HG03135 (cell line): ENCODE measurements at regions not wholly inside any gene's neighbourhood (a gene's known extent, or its start where the extent isn't known, plus 50 kb on each side); places are given as distances from the start of the nearest gene placed in this dataset.

Experiments
- ATAC-seq: cut with Tn5 transposase; IDR thresholded peaks from one replicate; pipeline ENCODE4 v1.9.1; 2021; ENCODE audit warnings: mild to moderate bottlenecking, moderate library complexity; ENCODE audit not compliant: unreplicated experiment

DNA sequence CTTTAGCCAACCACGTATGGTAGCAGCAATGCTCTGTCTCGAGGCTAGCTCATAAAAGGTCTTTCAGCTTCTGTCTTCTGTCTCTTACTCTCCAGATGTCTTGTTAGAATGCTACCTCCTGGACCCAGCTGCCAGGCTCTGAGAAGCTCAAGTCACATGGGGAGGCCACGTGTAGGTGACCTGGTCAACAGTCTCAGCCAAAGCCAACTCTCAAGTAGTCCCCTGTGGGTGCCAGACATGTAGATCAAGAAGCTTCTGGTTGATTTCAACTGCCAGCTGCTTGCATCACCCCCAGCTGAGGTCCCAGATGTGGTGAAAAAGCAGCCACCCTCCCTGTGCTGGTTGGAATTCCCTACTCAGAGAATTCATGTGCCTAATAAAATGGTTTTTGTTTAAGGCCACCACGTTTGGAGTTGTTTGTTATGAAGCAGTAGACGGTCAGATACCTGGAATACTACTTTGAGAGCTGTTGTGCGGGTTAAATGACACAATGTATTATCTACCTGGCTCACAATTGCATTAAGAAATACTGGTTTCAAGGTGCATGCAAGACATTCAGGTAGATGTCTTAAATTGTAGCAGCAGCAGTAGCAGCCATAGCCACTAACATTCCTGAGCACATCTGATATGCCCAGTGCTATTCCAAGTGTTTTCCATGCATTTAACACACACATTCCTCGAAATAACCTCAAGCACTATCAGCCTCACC is 131.0 kb upstream of the RFC3 start:
- no peak for ATAC-seq

DNA sequence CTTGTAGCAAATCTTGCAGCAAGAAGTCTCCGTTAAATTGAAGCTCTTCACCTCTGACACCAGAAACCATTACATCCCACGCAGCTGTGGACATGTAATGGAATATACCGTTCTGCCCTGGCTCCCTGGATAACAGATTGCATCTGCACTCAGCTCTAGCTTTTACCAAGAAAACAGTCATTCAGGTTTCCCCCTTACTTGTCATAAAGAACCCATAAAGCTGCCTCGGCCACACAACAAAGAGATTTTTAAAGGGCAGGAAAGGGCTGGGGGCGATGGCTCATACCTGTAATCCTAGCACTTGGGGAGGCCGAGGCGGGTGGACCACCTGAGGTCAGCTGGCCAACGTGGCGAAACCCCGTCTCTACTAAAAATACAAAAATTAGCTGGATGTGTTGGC is 127.6 kb upstream of the RFC3 start:
- no peak for ATAC-seq

DNA sequence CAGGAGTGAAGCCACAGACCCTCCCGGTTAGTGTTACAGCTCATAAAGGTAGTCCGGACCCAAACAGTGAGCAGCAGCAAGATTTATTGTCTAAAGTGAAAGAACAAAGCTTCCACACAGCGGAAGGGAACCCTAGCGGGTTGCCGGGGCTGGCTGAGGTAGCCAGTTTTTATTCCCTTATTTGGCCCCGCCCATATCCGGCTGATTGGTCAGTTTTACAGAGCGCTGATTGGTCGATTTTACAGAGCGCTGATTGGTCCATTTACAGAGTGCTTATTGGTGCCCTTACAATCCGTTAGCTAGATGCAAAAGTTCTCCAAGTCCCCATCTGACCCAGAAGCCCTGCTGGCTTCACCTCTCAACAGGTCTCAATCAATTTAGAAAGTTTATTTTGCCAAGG is 126.0 kb upstream of the RFC3 start:
- ATAC-seq: no peak

DNA sequence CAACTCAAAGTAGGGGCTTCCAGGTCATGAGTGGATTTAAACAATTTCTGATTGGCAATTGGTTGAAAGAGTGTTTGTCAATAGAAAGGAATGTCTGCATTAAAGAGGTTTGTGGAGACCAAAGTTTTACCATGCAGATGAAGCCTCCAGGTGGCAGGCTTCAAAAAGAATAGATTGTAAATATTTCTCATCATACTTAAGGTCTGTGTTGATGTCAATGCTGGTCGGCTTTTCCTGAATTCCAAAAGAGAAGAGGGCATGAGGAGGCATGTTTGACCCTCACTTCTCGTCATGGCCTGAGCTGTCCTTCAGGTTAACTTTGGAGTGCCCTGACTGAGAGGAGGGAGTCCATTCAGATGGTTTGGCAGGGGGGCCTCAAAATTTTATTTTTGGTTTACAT is 125.4 kb upstream of the RFC3 start:
- no peak for ATAC-seq

DNA sequence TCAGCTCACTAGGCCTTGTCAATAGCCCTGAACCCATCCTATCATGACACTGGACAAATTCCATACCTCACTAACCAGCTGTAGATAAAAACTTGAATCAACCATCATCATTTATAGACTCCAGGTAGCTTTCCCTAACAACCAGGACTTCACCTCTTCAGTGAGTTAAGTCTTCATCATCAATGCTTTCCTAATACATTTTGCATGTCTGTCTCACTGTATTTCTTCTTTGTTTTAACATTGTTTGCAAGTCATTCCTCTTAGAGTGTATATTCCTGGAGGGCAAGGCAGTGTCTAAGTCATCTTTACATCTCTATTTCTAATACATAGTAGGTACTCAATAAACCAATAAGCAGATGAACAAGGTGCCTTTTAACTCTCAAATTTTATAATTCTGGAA is 123.4 kb upstream of the RFC3 start:
- no peak for ATAC-seq

DNA sequence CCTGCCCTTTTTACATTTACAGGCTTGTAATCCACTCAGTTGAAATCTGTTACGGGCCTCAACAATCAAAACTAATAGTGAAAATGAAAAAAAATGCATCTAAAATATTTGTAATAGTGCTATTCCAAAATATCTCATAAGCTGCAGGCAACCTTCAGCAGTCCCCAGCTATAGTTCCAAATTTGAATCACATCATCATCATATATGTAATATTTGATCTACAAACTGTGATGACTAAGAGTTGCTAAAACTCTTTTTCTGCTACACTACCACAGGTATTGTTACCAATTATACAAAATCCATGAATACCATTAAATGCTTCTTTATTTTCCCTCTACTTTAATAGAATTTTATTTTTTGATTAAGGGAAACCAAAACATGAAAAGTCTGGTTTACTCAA is 121.4 kb upstream of the RFC3 start:
- no peak for ATAC-seq

DNA sequence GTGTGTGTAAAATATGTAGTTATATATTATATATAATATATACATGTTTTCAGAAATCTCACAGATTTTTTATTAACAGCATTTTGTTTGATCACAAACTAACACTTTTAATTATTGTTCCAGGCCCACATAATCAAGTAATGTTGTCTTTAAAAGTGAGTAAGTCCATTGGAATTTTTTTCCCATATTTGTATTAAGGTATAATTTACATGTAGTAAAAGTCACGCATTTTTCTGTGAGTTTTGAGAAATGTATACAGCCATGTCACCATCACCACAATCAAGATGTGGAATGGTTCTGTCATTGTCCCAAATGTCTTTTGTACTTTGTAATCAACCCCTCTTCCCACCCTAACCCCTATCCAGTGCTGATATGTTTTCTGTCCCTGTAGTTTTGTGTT is 120.0 kb upstream of the RFC3 start:
- ATAC-seq: no peak

DNA sequence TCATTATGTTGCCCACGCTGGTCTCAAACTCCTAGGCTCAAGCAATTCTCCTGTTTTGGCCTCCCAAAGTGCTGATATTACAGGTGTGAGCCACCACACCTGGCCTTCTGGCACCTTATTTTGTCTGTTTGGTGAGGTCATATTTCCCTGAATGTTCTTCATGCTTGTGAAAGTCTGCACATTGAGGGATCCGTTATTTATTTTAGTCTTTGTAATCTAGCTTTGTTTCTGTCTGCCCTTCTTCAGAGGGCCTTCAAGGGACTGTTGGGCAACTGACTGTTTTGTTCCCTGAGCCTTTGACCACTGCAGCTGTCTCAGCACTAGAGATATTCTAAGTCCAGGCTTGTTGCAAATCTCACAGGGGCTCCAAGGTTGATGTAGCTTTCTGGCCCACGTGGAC is 110.5 kb upstream of the RFC3 start:
- ATAC-seq: no peak

DNA sequence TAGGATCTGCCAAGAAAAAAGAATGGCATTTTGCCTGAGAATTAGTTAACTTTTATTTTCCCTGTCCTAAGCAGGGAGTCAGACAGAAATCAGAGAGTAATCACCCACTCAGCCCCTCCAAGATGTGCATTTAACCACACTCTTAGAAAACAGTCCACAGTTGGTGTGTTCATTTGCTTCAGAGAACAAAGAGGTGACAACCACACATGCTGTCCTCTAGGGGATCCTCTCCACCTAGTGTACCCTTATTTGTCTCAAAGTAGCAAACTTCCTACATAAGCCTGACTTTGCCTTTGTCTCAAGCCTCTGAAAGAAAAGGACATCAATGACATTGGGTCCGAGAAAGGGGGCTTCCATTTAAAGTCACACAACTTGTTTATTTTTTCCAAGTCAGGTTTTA is 107.0 kb upstream of the RFC3 start:
- ATAC-seq: no peak

DNA sequence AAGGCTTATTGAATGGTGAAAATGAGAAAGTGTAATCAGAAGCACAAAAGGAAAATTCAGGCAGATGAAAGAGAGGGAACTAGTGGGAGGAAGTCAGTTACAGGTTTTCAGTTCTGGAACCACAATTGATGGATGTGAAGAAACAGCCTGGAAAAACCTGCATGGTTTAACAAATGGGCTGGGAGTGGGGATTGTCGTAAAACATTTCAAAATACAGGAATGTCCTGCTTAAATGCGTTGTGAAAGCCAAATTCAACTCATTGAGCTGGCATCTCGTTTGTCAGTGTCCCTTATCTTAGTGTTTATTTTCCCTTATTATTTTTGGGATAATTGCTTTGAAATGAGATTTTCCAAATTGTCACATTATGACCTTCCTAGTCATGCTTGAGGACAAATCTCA is 106.5 kb upstream of the RFC3 start:
- no peak for ATAC-seq

DNA sequence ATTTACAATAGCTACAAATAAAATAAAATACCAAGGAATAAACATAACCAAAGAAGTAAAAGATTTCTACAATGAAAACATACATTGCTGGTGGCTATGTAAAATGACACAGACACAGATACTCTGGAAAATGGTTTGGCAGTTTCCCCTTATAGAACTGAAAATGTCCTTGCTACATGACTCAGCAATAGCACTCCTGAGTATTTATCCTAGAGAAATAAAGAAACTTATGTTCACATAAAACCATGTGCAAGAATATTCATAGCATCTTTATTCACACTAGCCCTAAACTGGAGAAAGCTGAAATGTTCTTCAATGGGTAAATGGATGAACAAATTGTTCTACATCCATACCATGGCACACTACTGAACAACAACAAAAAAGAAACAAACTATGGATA is 100.2 kb upstream of the RFC3 start:
- no peak for ATAC-seq

DNA sequence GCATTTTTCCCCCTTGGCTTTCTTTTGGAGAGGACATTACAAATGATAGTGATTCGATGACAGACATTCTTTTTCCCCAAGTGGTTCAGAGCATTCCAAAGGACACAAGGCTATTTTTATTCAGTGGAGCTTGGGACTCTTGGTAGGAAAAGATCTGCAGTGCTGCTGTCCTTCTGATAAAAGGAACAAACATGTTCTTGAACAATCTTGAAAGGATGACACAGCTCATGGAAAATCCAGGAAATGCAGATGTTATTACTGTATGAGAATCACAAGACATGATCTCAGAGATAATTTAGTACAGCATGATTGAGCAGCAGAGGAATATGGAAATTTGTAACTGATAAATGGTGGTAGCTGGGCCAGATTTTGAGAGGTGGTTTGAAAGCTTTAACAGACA is 96.2 kb upstream of the RFC3 start:
- no peak for ATAC-seq

DNA sequence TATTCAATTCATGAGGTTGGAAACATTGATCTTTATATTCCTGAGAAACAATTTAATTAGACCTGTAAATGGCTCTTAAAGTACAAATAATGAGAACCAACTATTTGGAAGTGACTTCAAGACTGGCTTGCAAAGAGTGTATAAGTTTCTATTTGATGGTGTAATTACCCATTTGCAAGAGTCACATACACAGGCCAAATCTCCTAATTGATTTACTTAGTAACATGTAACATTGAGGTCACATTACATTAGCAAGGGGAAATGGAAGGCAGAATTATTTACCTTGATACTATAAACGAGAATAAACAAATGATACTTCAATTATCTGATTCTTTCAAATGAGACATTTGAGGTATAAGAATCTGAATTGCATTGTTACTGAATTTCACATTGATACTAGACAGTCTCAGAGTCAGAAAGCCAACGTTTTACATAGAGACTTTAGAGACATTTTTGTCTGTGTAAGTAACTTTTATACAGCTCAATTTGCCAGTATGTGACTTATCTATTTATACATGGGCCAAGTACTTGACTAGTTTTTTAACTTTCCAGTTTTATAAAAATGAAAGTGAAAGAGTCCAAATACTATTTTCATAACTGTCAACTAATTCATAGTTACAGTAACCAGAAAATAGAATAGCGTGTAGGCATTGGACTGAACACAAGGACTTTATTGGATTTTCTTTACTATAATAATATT is 95.6 kb upstream of the RFC3 start:
- peak; percentile 30 for ATAC-seq

DNA sequence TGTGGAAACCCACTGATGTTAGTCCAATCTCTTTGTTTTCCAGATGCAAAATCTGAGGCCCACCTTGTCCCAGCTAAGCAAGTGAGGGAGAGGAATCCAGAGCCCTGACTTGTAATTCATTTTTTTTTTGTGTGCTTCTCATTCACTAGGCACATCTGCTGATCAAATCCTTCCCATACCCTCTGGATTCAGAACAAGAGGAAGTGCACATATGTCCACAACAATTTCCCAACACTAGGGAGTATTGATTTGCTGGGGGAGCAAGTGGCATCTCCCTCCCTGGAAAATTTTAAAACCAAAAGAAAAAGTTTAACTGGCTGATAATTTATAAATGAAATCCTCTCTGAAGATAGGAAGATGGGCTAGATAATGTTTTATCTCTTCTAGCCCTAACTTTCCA is 94.6 kb upstream of the RFC3 start:
- ATAC-seq: peak; percentile 2

DNA sequence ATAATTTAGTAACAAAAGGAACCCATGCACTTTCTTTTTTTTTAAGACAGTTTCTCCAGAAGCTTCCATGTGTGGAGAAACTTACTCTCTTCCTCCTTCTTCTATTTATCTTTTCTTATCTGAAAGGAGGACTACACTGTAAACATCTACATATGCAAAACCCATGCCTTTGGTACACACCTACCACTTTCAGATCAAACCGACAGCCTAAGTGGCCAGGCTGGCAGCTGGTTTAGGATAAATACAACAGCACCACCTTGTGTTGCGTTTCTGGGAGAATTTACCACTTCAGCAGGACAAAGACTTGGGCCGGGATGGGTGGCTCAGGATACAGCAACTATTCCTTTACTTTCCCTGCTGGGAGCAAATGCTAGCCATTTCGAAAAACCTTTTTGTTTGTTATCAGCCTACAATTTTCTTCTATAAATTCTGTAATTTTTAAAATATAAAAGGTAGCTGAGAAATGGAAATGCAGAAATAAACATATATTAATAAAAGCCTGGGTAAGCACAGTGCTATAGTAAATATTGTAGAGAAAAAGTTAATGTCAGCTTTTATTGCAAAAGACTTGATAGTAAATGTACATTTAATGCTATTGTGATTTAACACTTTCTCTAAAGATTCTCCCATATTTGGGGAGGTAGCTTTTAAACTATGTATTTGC is 94.0 kb upstream of the RFC3 start:
- peak; percentile 68 for ATAC-seq

DNA sequence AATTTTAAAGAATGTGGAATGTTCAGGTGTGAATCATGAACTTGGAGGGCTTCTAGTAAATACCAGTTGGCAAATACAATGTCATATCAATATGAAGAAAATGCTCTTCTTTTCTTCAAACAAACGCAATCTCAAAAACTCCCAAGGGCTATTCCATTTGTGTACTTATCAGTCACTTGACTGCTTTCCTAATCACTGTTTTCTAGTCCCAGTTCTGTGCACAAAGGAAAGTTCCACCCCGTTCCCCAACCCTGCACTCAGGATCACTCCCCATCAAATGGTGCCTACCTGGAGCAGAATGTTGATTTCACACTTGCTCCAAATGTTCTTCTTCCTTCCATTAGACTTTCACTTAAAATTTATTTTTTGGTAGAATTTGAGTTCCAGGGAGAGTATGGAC is 92.6 kb upstream of the RFC3 start:
- no peak for ATAC-seq

DNA sequence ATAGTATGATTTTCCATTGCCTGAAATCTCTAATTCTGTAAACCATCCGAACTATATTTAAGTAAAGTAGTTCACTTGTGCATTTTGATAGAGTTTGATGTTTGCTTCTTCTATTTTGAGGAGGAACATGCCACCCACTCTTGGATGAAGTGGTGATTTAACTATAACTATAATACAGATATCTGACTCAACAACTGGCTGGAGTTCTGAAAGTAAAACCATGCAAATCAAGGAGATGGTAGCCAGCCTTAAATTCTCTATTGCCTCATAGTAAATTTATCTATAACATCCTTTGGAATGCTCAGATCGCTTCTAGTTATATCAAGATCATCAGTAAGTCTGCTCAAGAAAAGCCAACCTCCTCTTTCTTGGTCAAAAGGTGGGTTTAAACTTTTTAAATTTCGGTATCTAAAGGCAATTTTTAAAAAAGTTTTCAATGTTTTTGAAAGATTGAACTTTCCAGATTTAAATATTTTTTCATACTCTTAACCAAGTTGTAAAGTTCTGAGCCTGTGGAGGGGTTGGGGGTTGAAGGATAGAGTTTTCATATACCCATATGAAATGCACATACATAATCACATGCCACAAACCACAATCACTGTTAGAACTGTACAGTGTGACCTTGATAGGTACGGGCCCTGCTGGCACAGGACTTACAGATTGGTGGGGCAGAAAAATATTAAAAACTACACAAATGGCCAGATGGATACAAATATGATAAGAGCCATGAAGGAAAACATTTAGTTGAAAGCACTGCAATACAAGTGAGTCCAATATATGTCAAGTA is 90.5 kb upstream of the RFC3 start:
- ATAC-seq: no peak

DNA sequence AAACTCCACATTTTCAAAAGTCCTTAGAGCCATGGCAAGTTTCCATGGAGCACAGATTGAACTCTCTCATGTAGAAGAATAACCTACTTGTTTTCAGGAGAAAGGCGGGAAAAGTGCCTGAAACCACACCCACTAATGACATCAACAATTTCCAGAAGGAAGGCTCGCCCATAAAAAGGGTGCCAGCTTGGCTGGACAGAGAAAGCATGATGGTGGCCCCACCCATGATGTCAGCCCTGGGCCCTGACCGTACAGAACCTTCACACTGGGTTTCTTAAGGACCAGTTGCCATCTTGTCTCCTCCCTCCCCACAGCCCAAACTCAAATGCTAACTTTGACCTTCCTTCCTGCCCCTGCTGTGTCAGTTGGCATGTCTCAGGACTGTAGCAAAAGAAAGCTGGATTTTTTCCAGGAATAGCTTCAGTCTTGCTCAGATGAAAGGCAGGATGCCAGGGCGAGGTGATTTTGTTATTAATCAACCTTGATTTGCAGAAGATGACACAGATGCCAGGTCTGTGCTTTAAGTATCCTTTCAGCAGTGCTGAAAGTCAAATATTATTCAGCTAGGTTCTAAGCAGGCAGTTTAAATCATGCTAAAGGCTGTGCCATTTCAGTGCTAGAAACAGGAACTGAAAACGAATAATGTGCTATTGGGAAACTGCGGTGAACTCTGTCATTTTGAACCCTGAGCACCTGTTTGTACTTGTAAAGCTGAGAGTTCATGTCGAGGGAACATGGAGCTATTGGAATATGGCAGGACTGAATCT is 89.5 kb upstream of the RFC3 start:
- peak; percentile 83 for ATAC-seq

DNA sequence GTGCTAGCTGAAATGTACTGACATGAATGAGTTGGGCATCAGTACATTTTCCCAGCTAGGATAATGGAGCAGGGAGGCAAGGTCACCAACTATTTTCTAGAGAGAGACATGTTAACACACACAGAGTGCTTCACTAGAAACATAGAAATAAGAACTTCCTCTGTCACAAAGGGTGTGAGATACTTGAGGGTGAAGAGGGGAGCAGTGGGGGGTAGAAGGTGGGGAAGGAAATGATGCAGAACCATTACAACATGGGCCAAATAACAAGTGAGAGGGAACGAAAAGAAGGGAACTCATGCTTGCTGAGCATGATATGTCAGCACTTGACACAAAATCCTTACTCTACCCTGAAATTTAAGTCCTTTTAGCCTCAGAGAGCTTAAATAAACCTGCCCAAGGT is 87.8 kb upstream of the RFC3 start:
- ATAC-seq: no peak

DNA sequence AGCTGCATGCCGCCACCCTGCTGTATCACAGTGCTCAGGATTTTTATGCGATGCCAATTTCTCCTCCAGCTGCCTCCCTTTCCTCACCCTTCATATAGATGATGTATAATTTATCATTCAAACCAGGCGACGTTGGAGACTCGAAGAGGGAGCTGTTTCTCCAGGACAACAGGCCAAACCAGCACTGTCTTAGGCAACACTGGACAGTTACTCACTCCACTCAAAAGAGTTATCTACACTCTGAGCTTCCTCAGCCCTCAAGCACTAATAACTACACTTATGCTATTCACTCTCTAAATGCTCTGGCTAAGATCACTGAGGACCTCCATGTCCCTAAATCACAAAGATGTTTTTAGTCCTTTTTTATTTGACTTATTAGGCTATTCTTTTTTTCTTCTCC is 87.3 kb upstream of the RFC3 start:
- ATAC-seq: no peak

DNA sequence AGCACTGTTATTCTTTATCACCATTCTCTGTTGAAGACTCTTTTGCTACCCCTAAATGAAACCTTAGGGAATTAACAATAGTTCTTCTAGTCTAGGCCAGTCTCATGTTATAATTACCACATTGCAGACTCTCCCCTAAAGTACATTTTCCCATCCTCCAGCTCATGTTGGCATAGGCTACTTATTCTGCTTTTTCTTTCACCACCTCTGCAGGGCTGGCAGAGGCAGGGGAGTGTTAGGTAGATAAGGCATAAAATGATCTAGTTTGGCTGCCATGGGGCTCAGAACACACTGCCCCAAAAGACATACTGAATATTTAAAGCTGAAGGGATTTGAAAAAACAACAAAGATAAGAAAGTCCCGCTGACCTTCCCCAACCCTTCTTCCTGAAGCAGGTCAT is 82.7 kb upstream of the RFC3 start:
- ATAC-seq: no peak
